Retinal pigment epithelial cell (primary cell): ENCODE measurements at regions not wholly inside any gene's neighbourhood (a gene's known extent, or its start where the extent isn't known, plus 50 kb on each side); places are given as distances from the start of the nearest gene placed in this dataset.

ENCODE experiments used
- DNase-seq: peaks from one replicate; pipeline ENCODE4 v3.0.0-alpha.2; 2010; ENCODE audit warnings: low read depth
- H3K4me3 ChIP-seq: 2 replicates; pipeline ENCODE4 v1.5.1; 2011; ENCODE audit warnings: mild to moderate bottlenecking, low read length, control low read depth, moderate library complexity
- TF ChIP-seq, protein P1 (sequence below): conservative IDR thresholded peaks from 2 replicates; pipeline ENCODE4 v1.5.1; 2011; ENCODE audit warnings: low read depth, low read length, control low read depth, inconsistent platforms

GRCh38 chr5:20656262-20656661 is 668.3 kb upstream of the CDH18 start:
- H3K4me3 ChIP-seq, result no peak overlapping the region
- TF ChIP-seq, protein P1, sequence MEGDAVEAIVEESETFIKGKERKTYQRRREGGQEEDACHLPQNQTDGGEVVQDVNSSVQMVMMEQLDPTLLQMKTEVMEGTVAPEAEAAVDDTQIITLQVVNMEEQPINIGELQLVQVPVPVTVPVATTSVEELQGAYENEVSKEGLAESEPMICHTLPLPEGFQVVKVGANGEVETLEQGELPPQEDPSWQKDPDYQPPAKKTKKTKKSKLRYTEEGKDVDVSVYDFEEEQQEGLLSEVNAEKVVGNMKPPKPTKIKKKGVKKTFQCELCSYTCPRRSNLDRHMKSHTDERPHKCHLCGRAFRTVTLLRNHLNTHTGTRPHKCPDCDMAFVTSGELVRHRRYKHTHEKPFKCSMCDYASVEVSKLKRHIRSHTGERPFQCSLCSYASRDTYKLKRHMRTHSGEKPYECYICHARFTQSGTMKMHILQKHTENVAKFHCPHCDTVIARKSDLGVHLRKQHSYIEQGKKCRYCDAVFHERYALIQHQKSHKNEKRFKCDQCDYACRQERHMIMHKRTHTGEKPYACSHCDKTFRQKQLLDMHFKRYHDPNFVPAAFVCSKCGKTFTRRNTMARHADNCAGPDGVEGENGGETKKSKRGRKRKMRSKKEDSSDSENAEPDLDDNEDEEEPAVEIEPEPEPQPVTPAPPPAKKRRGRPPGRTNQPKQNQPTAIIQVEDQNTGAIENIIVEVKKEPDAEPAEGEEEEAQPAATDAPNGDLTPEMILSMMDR, result no peak
- no peak for DNase-seq

DNA sequence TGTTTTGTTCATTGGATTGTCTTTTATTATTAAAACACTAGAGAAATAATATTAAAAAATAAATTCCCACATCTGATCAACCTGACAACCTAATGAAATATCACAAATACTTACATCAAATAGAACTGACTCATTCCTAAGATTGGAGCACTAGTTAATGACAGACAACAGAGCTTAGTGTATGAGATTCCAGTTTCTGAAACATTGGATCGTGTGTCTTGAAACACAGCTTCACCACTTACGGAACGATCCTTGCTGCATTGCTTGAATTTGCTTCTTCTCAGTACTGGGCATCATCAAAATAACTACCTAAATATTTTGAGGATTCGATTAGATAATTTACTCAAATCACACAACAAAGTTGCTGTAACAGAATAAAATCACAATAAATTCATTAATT is 667.2 kb upstream of the CDH18 start:
- no peak for DNase-seq
- TF ChIP-seq, protein P1, result no peak
- no peak overlapping the region for H3K4me3 ChIP-seq

DNA sequence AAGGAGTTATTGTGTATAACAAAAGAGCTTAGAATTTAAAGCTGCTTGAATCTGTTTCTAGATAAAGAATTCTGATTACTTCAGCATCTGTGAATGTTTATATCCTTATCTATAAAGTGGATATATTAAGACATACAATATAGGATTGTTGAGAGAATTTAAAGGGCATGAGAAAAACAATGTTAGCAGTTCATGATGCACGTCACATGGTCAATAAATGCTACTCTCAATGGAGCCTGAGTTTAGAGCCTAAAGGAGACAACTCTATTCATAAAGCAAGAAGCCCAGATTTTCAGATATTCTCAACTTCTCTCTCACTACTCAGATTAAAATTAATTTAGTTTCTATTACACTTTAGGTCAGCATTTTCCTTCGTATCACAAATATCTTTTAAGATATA is 666.7 kb upstream of the CDH18 start:
- no peak overlapping the region for H3K4me3 ChIP-seq
- no peak for DNase-seq
- TF ChIP-seq, protein P1, result no peak

DNA sequence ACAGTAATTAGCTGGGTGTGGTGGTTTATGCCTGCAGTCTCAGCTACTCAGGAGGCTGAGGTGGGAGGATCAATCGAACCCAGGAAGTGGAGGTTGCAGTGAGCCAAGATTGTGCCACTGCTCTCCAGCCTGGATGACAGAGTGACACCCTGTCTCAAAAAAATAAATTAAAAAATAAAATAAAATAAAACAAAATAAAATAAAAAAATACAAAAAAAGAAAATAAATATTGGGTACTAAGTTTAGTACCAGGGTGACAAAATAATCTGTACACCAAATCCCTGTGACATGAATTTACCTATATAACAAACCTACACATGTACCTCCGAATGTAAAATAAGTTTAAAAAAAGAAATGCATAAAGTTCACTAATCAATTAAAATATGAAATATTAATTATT is 666.0 kb upstream of the CDH18 start:
- DNase-seq, result no peak
- TF ChIP-seq, protein P1, result no peak
- no peak overlapping the region for H3K4me3 ChIP-seq

DNA sequence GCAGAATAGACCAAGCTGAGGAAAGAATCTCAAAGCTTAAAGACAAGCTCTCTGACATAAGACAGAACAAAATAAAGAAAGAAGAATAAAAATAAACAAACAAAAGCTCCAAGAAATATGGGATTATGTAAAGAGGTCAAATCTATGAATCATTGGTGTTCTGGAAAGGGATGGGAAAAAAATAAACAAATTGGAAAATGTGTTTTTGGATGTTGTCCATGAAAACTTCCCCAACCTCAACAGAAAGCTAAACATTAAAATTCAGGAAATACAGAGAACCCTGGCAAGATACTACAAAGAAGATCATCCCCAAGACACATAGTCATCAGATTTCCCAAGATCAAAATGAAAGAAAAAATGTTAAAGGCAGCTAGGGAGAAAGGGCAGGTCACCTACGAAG is 662.0 kb upstream of the CDH18 start:
- H3K4me3 ChIP-seq, result no peak overlapping the region
- DNase-seq, result no peak
- TF ChIP-seq, protein P1, result no peak

DNA sequence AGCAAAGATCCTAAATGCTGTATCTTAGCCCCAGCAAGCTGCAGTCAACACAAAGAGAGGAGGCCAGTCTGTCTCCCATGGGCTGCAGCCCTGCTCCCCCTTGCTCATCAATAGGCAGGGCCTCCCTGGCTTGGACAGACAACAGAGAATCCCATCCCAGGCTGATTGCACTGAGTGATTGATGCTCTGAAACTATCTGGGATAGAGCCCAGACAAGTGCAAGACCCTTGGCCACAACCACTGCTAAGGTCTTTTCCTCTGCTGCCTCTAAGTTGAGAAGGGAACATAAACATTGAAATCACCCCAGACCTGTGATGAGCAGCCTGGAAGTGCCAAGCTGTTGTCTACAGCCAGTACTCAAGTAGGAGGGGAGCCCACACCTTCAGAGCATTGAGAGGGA is 661.0 kb upstream of the CDH18 start:
- TF ChIP-seq, protein P1, result no peak
- no peak overlapping the region for H3K4me3 ChIP-seq

GRCh38 chr5:20636686-20637085 is 648.7 kb upstream of the CDH18 start:
- TF ChIP-seq, protein P1, result no peak
- no peak for DNase-seq
- H3K4me3 ChIP-seq, result no peak overlapping the region

More for the DNA sequence above, 661.0 kb upstream of the CDH18 start:
- DNase-seq, result no peak
